K562 (cell line): ENCODE measurements at regions not wholly inside any gene's neighbourhood (a gene's known extent, or its start where the extent isn't known, plus 50 kb on each side); places are given as distances from the start of the nearest gene placed in this dataset.

ENCODE experiments used
- ERF ChIP-seq: fragments of 450-650 bp; formaldehyde crosslinking; IDR thresholded peaks from 2 replicates; pipeline ENCODE4 v1.4.0; 2020; ENCODE audit warnings: mild to moderate bottlenecking, mixed read lengths
- HDAC6 ChIP-seq: IDR thresholded peaks from 2 replicates; pipeline ENCODE4 v1.6.1; 2012; ENCODE audit warnings: low read depth, mild to moderate bottlenecking, control low read depth, inconsistent platforms, low read length, moderate library complexity
- HLTF ChIP-seq: fragments of 450-650 bp; IDR thresholded peaks from 2 replicates; pipeline ENCODE4 v1.6.1; 2016
- HMBOX1 ChIP-seq: sonication (generic); IDR thresholded peaks from 2 replicates; pipeline ENCODE4 v1.6.1; 2016
- KDM5B ChIP-seq: fragments of 200-600 bp; sonication (generic); IDR thresholded peaks from 2 replicates; pipeline ENCODE4 v1.6.1; 2012; ENCODE audit warnings: low read depth, mild to moderate bottlenecking, moderate library complexity, low read length, control low read depth, inconsistent platforms; ENCODE audit not compliant: insufficient replicate concordance
- KHSRP ChIP-seq: fragments of 450-650 bp; IDR thresholded peaks from 2 replicates; pipeline ENCODE4 v1.6.1; 2017
- MAFF ChIP-seq: IDR thresholded peaks from 2 replicates; pipeline ENCODE4 v1.6.1; 2012; ENCODE audit warnings: low read length, improper control_type of control experiment
- MEF2D ChIP-seq: conservative IDR thresholded peaks from 2 replicates; pipeline ENCODE4 v1.6.1; 2016; ENCODE audit warnings: low read depth, missing genetic modification characterization, missing compliant biosample characterization
- NFE2 ChIP-seq: IDR thresholded peaks from 2 replicates; pipeline ENCODE4 v1.6.1; 2014; ENCODE audit warnings: antibody characterized with exemption, low read depth
- NR4A1 ChIP-seq, 2 experiments: fragments of 250-450 bp in 1 of 2; fragments of 450-650 bp in 1 of 2; sonication (Bioruptor Pico) in 1 of 2; IDR thresholded peaks; 2 replicates each; pipeline versions ENCODE4 v1.4.0 to v1.6.1; 2016 to 2020; ENCODE audit warnings: mild to moderate bottlenecking in 2 of 2, missing compliant biosample characterization in 1 of 2, missing genetic modification characterization in 1 of 2, moderate library complexity in 1 of 2
- POLR2AphosphoS5 ChIP-seq: IDR thresholded peaks from 2 replicates; pipeline ENCODE4 v1.6.1; 2011; ENCODE audit warnings: mild to moderate bottlenecking, low read depth, low read length, moderate library complexity; ENCODE audit not compliant: control insufficient read depth, insufficient read depth
- RB1 ChIP-seq: fragments of 450-650 bp; IDR thresholded peaks from 2 replicates; pipeline ENCODE4 v1.6.1; 2017; ENCODE audit warnings: low read depth, mild to moderate bottlenecking
- RNF2 ChIP-seq: sonication (generic); IDR thresholded peaks from 2 replicates; pipeline ENCODE4 v1.6.1; 2016
- SIN3B ChIP-seq: fragments of 450-650 bp; IDR thresholded peaks from 2 replicates; pipeline ENCODE4 v1.6.1; 2017; ENCODE audit warnings: low read depth, mild to moderate bottlenecking, moderate library complexity
- SIX5 ChIP-seq, 2 experiments: IDR thresholded peaks; 2 replicates each; pipeline ENCODE4 v1.6.1; 2011; ENCODE audit warnings: low read length in 2 of 2, borderline replicate concordance in 1 of 2, low read depth in 1 of 2, mild to moderate bottlenecking in 1 of 2, moderate library complexity in 1 of 2; ENCODE audit not compliant: insufficient read depth in 1 of 2
- ZBTB43 ChIP-seq: sonication (generic); formaldehyde crosslinking; IDR thresholded peaks from 2 replicates; pipeline ENCODE4 v1.8.0; 2023; ENCODE audit warnings: mild to moderate bottlenecking, missing genetic modification reagents
- ZBTB7A ChIP-seq: IDR thresholded peaks from 2 replicates; pipeline ENCODE4 v1.6.1; 2011; ENCODE audit warnings: low read depth, mild to moderate bottlenecking, low read length, moderate library complexity, borderline replicate concordance; ENCODE audit not compliant: control insufficient read depth
- ZFP30 ChIP-seq: fragments of 250-450 bp; sonication (Bioruptor Pico); IDR thresholded peaks from 2 replicates; pipeline ENCODE4 v1.8.0; 2022; ENCODE audit warnings: moderate library complexity, mild to moderate bottlenecking, inconsistent platforms, borderline replicate concordance
- ZNF12 ChIP-seq: sonication (generic); formaldehyde crosslinking; IDR thresholded peaks from 2 replicates; pipeline ENCODE4 v1.4.0; 2020; ENCODE audit warnings: mild to moderate bottlenecking, missing genetic modification reagents
- ZNF212 ChIP-seq: fragments of 450-650 bp; formaldehyde crosslinking; IDR thresholded peaks from 2 replicates; pipeline ENCODE4 v1.4.0; 2020; ENCODE audit warnings: mild to moderate bottlenecking
- TF ChIP-seq, protein P1 (sequence below): fragments of 250-450 bp; sonication (Bioruptor Pico); IDR thresholded peaks from 2 replicates; pipeline ENCODE4 v1.9.0; 2021; ENCODE audit warnings: mild to moderate bottlenecking
- TF ChIP-seq, protein P2 (sequence below): fragments of 200-800 bp; sonication (Bioruptor generic); IDR thresholded peaks from 2 replicates; pipeline ENCODE4 v1.6.1; 2017; ENCODE audit warnings: missing genetic modification characterization, missing compliant biosample characterization
- TF ChIP-seq, protein P3 (sequence below): fragments of 250-450 bp; sonication (Bioruptor Pico); IDR thresholded peaks from 2 replicates; pipeline ENCODE4 v1.4.0; 2020

GRCh38 chr6:27838058-27838944, 73.9 kb downstream of the OR2B2 start (continued):
- peak; percentile 74 for TF ChIP-seq HMBOX1
- TF ChIP-seq HLTF, result no peak
- no peak for TF ChIP-seq MAFF
- peak; percentile 95 for TF ChIP-seq ZBTB43 (CRISPR knock-in tag)
- no peak for TF ChIP-seq HDAC6
- peak; percentile 26; the same call in 1 of the 2 replicates for TF ChIP-seq SIN3B
- peak; percentile 95 for TF ChIP-seq POLR2AphosphoS5
- no peak for TF ChIP-seq NFE2
- TF ChIP-seq NR4A1 (CRISPR knock-in tag; IDR thresholded peaks at IDR 0.05), result peak; percentile 81; the same call in 1 of the 2 replicates
- no peak for TF ChIP-seq NR4A1 (tag; IDR thresholded peaks at IDR 0.05)
- TF ChIP-seq KDM5B, result peak; percentile 88
- TF ChIP-seq MEF2D, result no peak; the same call in 1 of the 2 replicates
- TF ChIP-seq ZNF212, result 0 out of 2 replicates have a peak, but pooled peaks have one; percentile 68
- TF ChIP-seq ZFP30 (CRISPR knock-in tag), result no peak; the same call in 1 of the 2 replicates
- TF ChIP-seq, protein P1, sequence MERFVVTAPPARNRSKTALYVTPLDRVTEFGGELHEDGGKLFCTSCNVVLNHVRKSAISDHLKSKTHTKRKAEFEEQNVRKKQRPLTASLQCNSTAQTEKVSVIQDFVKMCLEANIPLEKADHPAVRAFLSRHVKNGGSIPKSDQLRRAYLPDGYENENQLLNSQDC (CRISPR knock-in tag), result peak; percentile 54; the same call in 1 of the 2 replicates
- TF ChIP-seq ERF, result peak; percentile 74
- TF ChIP-seq ZNF12 (CRISPR knock-in tag), result peak; percentile 67; the same call in 1 of the 2 replicates
- peak; percentile 82 for TF ChIP-seq KHSRP
- TF ChIP-seq, protein P2, sequence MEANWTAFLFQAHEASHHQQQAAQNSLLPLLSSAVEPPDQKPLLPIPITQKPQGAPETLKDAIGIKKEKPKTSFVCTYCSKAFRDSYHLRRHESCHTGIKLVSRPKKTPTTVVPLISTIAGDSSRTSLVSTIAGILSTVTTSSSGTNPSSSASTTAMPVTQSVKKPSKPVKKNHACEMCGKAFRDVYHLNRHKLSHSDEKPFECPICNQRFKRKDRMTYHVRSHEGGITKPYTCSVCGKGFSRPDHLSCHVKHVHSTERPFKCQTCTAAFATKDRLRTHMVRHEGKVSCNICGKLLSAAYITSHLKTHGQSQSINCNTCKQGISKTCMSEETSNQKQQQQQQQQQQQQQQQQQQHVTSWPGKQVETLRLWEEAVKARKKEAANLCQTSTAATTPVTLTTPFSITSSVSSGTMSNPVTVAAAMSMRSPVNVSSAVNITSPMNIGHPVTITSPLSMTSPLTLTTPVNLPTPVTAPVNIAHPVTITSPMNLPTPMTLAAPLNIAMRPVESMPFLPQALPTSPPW (CRISPR knock-in tag), result peak; percentile 40; the same call in 1 of the 2 replicates
- peak; percentile 51; the same call in 1 of the 2 replicates for TF ChIP-seq ZBTB7A
- TF ChIP-seq, protein P3, sequence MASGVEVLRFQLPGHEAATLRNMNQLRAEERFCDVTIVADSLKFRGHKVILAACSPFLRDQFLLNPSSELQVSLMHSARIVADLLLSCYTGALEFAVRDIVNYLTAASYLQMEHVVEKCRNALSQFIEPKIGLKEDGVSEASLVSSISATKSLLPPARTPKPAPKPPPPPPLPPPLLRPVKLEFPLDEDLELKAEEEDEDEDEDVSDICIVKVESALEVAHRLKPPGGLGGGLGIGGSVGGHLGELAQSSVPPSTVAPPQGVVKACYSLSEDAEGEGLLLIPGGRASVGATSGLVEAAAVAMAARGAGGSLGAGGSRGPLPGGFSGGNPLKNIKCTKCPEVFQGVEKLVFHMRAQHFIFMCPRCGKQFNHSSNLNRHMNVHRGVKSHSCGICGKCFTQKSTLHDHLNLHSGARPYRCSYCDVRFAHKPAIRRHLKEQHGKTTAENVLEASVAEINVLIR (CRISPR knock-in tag), result peak; percentile 89
- TF ChIP-seq RB1, result peak; percentile 92
- no peak; a peak in 1 of 4 replicates for TF ChIP-seq SIX5 (IDR thresholded peaks at IDR 0.05; ENCODE audit: borderline replicate concordance in 1 of 2, insufficient read depth in 1 of 2, low read depth in 1 of 2, low read length in 2 of 2)
- peak; percentile 85 for TF ChIP-seq RNF2
